H1 (cell line): ENCODE measurements at regions not wholly inside any gene's neighbourhood (a gene's known extent, or its start where the extent isn't known, plus 50 kb on each side); places are given as distances from the start of the nearest gene placed in this dataset.

Experiments used
- CTCF ChIA-PET: fragments of 300-600 bp; sonication (Branson Sonifier 250); formaldehyde crosslinking; loops from one replicate; lab custom pipeline; 2021; ENCODE audit not compliant: partially characterized antibody; lab: Charles Lee
- POLR2A ChIA-PET: fragments of 300-600 bp; sonication (Branson Sonifier 250); formaldehyde crosslinking; loops from one replicate; lab custom pipeline; 2021; ENCODE audit warnings: inconsistent platforms; ENCODE audit not compliant: partially characterized antibody; lab: Charles Lee
- DNase-seq, 2 experiments: peaks; one replicate each; pipeline versions ENCODE4 v3.0.0 to v3.0.0-alpha.2; 2010 to 2022; ENCODE audit warnings: low spot score in 2 of 2, low read depth in 1 of 2, mixed read lengths in 1 of 2
- FAIRE-seq: peaks from 2 replicates; lab custom pipeline; 2011; peaks lifted over from hg19 to GRCh38; lab: Jason Lieb, UNC
- H2AFZ ChIP-seq: 2 replicates; pipeline ENCODE4 v1.8.1; 2012; ENCODE audit warnings: low read length, inconsistent platforms
- H2AK5ac ChIP-seq: 2 replicates; pipeline ENCODE4 v1.6.1; 2013; ENCODE audit warnings: low read depth, low read length
- H2BK120ac ChIP-seq: replicated peaks from 2 replicates; pipeline ENCODE3; 2013; ENCODE audit warnings: low read depth, low read length, inconsistent platforms
- H2BK12ac ChIP-seq: 2 replicates; pipeline ENCODE4 v1.6.1; 2013; ENCODE audit warnings: low read depth, low read length
- H2BK15ac ChIP-seq: 2 replicates; pipeline ENCODE4 v1.6.1; 2013; ENCODE audit warnings: low read length
- H2BK20ac ChIP-seq: 2 replicates; pipeline ENCODE4 v1.6.1; 2013; ENCODE audit warnings: low read length
- H2BK5ac ChIP-seq: 2 replicates; pipeline ENCODE4 v1.6.1; 2013; ENCODE audit warnings: low read depth, low read length
- H3K14ac ChIP-seq: 2 replicates; pipeline ENCODE4 v1.6.1; 2013; ENCODE audit warnings: inconsistent platforms; ENCODE audit not compliant: insufficient read length
- H3K18ac ChIP-seq: 2 replicates; pipeline ENCODE4 v1.6.1; 2013; ENCODE audit warnings: low read length; ENCODE audit errors: extremely low read depth
- H3K23ac ChIP-seq: 2 replicates; pipeline ENCODE4 v1.6.1; 2013; ENCODE audit warnings: inconsistent platforms; ENCODE audit not compliant: insufficient read length
- H3K23me2 ChIP-seq: 2 replicates; pipeline ENCODE4 v1.6.1; 2013; ENCODE audit warnings: low read depth, low read length
- H3K27ac ChIP-seq: 2 replicates; pipeline ENCODE4 v1.6.1; 2011; ENCODE audit warnings: low read depth, low read length, inconsistent platforms
- H3K27me3 ChIP-seq, 4 experiments: replicated peaks in 1 of 4; 1 replicate in 1 of 4; 2 replicates in 3 of 4; pipeline versions ENCODE4 v1.6.1 to v1.8.1; 2011 to 2013; ENCODE audit warnings: low read length in 3 of 4, mild to moderate bottlenecking in 3 of 4, inconsistent platforms in 2 of 4, mixed read lengths in 2 of 4, moderate library complexity in 1 of 4; ENCODE audit not compliant: control insufficient read depth in 3 of 4, insufficient read depth in 3 of 4; ENCODE audit errors: extremely low read depth in 1 of 4
- H3K36me3 ChIP-seq, 4 experiments: 2 replicates each; pipeline versions ENCODE4 v1.6.1 to v1.8.1; 2011 to 2013; ENCODE audit warnings: mild to moderate bottlenecking in 4 of 4, low read length in 3 of 4, moderate library complexity in 2 of 4, control low read depth in 1 of 4, inconsistent platforms in 1 of 4; ENCODE audit not compliant: insufficient read depth in 4 of 4, control insufficient read depth in 2 of 4
- H3K4ac ChIP-seq: replicated peaks from 2 replicates; pipeline ENCODE3; 2013; ENCODE audit warnings: low read length, low read depth, mixed read lengths, inconsistent platforms; ENCODE audit not compliant: insufficient read length
- H3K4me1 ChIP-seq, 4 experiments: replicated peaks in 1 of 4; 1 replicate in 1 of 4; 2 replicates in 3 of 4; pipeline versions ENCODE4 v1.6.1 to v1.8.1; 2011 to 2013; ENCODE audit warnings: low read length in 3 of 4, inconsistent platforms in 2 of 4, mixed read lengths in 1 of 4; ENCODE audit not compliant: insufficient read depth in 4 of 4, control insufficient read depth in 3 of 4
- H3K4me2 ChIP-seq, 2 experiments: 2 replicates each; pipeline versions ENCODE4 v1.6.1 to v1.8.1; 2011 to 2013; ENCODE audit warnings: low read depth in 2 of 2, low read length in 2 of 2, control low read depth in 1 of 2, inconsistent platforms in 1 of 2, mild to moderate bottlenecking in 1 of 2; ENCODE audit not compliant: insufficient read depth in 1 of 2
- H3K4me3 ChIP-seq, 4 experiments: fragments of 200-600, 300-600 bp in 1 of 4; sonication (generic), shearing (Covaris generic), sonication (Bioruptor Twin) in 1 of 4; 2 replicates each; pipeline versions ENCODE4 v1.5.1 to v1.8.1; 2011 to 2016; ENCODE audit warnings: low read length in 4 of 4, low read depth in 3 of 4, control low read depth in 2 of 4, inconsistent platforms in 2 of 4, mild to moderate bottlenecking in 2 of 4, mixed read lengths in 1 of 4, moderate library complexity in 1 of 4; ENCODE audit not compliant: insufficient read depth in 2 of 4; ENCODE audit errors: extremely low read depth in 1 of 4
- H3K56ac ChIP-seq: replicated peaks from 2 replicates; pipeline ENCODE3; 2013; ENCODE audit warnings: low read depth, mild to moderate bottlenecking, mixed read lengths, low read length, inconsistent platforms; ENCODE audit not compliant: insufficient read length
- H3K79me1 ChIP-seq: 2 replicates; pipeline ENCODE4 v1.6.1; 2013; ENCODE audit warnings: low read depth, low read length, control low read depth
- H3K79me2 ChIP-seq, 2 experiments: 2 replicates each; pipeline versions ENCODE4 v1.6.1 to v1.8.1; 2012 to 2013; ENCODE audit warnings: low read length in 2 of 2, mild to moderate bottlenecking in 2 of 2, inconsistent platforms in 1 of 2; ENCODE audit not compliant: insufficient read depth in 2 of 2, control insufficient read depth in 1 of 2
- H3K9ac ChIP-seq, 4 experiments: replicated peaks in 1 of 4; 1 replicate in 1 of 4; 2 replicates in 3 of 4; pipeline versions ENCODE4 v1.6.1 to v1.8.1; 2011 to 2013; ENCODE audit warnings: low read depth in 3 of 4, low read length in 3 of 4, control low read depth in 2 of 4, mild to moderate bottlenecking in 2 of 4, moderate library complexity in 2 of 4, inconsistent platforms in 1 of 4; ENCODE audit errors: extremely low read depth in 1 of 4
- H3K9me3 ChIP-seq, 2 experiments: 2 replicates each; pipeline versions ENCODE4 v1.6.1 to v1.8.1; 2012 to 2013; ENCODE audit warnings: mild to moderate bottlenecking in 2 of 2, moderate library complexity in 2 of 2, control low read depth in 1 of 2, inconsistent platforms in 1 of 2, low read depth in 1 of 2, low read length in 1 of 2, mixed read lengths in 1 of 2; ENCODE audit not compliant: insufficient read depth in 2 of 2
- H4K20me1 ChIP-seq, 2 experiments: replicated peaks in 1 of 2; 2 replicates each; pipeline versions ENCODE3 to v1.8.1; 2011 to 2013; ENCODE audit warnings: inconsistent platforms in 2 of 2, low read length in 2 of 2, mild to moderate bottlenecking in 1 of 2; ENCODE audit not compliant: insufficient read depth in 2 of 2, control insufficient read depth in 1 of 2
- H4K5ac ChIP-seq: 2 replicates; pipeline ENCODE4 v1.6.1; 2013; ENCODE audit warnings: low read length, low read depth, mixed read lengths, inconsistent platforms; ENCODE audit not compliant: insufficient read length
- H4K8ac ChIP-seq: 2 replicates; pipeline ENCODE4 v1.8.0; 2013; ENCODE audit warnings: mild to moderate bottlenecking, moderate library complexity, low read length, inconsistent platforms; ENCODE audit not compliant: insufficient read depth; ENCODE audit errors: extremely low read depth
- H4K91ac ChIP-seq: replicated peaks from 2 replicates; pipeline ENCODE3; 2013; ENCODE audit warnings: low read length, mixed read lengths, inconsistent platforms; ENCODE audit not compliant: insufficient read length
- BACH1 ChIP-seq: IDR thresholded peaks from 2 replicates; pipeline ENCODE4 v1.6.1; 2012; ENCODE audit warnings: low read length, improper control_type of control experiment
- CEBPB ChIP-seq: IDR thresholded peaks from 2 replicates; pipeline ENCODE4 v1.6.1; 2012; ENCODE audit warnings: low read depth, low read length
- JUND ChIP-seq: IDR thresholded peaks from 2 replicates; pipeline ENCODE4 v1.6.1; 2011; ENCODE audit warnings: mild to moderate bottlenecking, improper control_type of control experiment, low read length
- KDM1A ChIP-seq: fragments of 200-600, 300-600 bp; sonication (generic); IDR thresholded peaks from 2 replicates; pipeline ENCODE4 v1.7.1; 2016; ENCODE audit warnings: mild to moderate bottlenecking, low read length, borderline replicate concordance
- MAFK ChIP-seq: IDR thresholded peaks from 2 replicates; pipeline ENCODE4 v1.6.1; 2012; ENCODE audit warnings: low read depth, mild to moderate bottlenecking, improper control_type of control experiment, low read length
- MAX ChIP-seq: IDR thresholded peaks from 2 replicates; pipeline ENCODE4 v1.6.1; 2012; ENCODE audit warnings: inconsistent platforms
- PHF8 ChIP-seq: fragments of 200-600 bp; sonication (generic); conservative IDR thresholded peaks from 2 replicates; pipeline ENCODE4 v1.7.1; 2012; ENCODE audit warnings: low read depth, mild to moderate bottlenecking, inconsistent platforms, low read length, moderate library complexity
- SIX5 ChIP-seq: IDR thresholded peaks from 2 replicates; pipeline ENCODE4 v1.6.1; 2011; ENCODE audit warnings: mild to moderate bottlenecking, low read depth, low read length
- SP4 ChIP-seq: IDR thresholded peaks from 2 replicates; pipeline ENCODE4 v1.6.1; 2012; ENCODE audit warnings: low read length, inconsistent platforms
- SUZ12 ChIP-seq: fragments of 200-600 bp; sonication (generic); IDR thresholded peaks from 2 replicates; pipeline ENCODE4 v1.6.1; 2012; ENCODE audit warnings: mild to moderate bottlenecking, inconsistent platforms, low read length, moderate library complexity, mixed read lengths
- TAF7 ChIP-seq: optimal IDR thresholded peaks from 2 replicates; pipeline ENCODE3; 2011; ENCODE audit warnings: low read depth, mild to moderate bottlenecking, inconsistent platforms, low read length, moderate library complexity, borderline replicate concordance
- WGBS, 2 experiments: shearing (Covaris generic) in 1 of 2; methylation state at CpG; one replicate each; pipeline versions ENCODE4 v1.1.6 to v1.1.7; 2013 to 2015; ENCODE audit warnings: low lambda C conversion rate in 2 of 2, mixed read lengths in 2 of 2, inconsistent platforms in 1 of 2, low coverage in 1 of 2, missing lambda C conversion rate in 1 of 2; ENCODE audit not compliant: insufficient replicate concordance in 2 of 2, insufficient coverage in 1 of 2, insufficient read length in 1 of 2; ENCODE audit errors: extremely low coverage in 1 of 2, missing lambda C conversion rate in 1 of 2; 5-methylcytosine and 5-hydroxymethylcytosine counted together
- TF ChIP-seq, protein P1 (sequence below): IDR thresholded peaks from 2 replicates; pipeline ENCODE4 v1.6.1; 2012; ENCODE audit warnings: low read length, inconsistent platforms

DNA sequence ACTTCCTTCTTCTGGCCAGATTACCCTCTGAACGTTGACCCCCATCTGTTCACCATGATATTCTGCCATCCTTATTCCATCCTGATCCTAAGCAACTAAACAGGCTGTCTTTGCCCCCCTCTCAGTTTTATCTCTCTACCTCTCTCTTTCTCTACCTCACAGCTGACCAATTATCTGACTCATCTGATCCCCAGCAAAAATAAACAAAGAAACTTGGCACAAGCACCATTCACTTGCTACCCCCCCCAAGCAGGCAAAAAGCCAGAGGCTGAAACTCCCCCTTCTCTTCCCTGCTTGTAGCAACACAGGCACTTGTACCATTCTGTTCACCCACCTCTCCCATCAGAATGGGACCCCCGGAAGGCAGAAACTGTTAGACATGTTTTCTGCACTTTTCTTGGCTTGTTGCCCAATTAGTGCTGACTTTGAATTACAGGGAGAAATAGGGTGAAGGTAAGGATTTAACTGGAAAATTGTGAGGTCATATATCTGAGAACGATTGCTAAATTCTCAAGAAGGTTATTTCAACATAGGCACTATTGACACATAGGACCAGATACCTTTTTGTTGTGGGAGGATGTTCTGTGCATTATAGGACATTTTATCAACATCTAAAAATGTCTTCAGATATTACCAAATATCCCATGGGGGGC, 163.2 kb downstream of the TOX3 start:
- ChIA-PET CTCF (interaction anchor here (1.3 kb wide), 1 partner anchor 108 kb away, joined by 3 read pairs; no protein-coding TSS in a partner anchor), POLR2A (no interaction called here)
- no peak overlapping the region for H2BK120ac ChIP-seq
- no peak overlapping the region for H3K56ac ChIP-seq
- no peaks in the 10 kb centered on the region for H3K9me3 ChIP-seq
- no peak overlapping the region for H3K9ac ChIP-seq
- H3K27ac ChIP-seq, result no peak overlapping the region
- H3K79me2 ChIP-seq, result no peaks in the 10 kb centered on the region
- H3K36me3 ChIP-seq, result no peaks in the 10 kb centered on the region
- H2AK5ac ChIP-seq, result no peak overlapping the region
- no peaks in the 10 kb centered on the region for H4K20me1 ChIP-seq
- no peak overlapping the region for H2BK5ac ChIP-seq
- no peak overlapping the region for H3K14ac ChIP-seq
- FAIRE-seq (no peak), DNase-seq (no peak)
- H3K23me2 ChIP-seq, result no peaks in the 10 kb centered on the region
- WGBS, 2 experiments, result 83% methylated on average over 3 of the region's 3 CpGs; no CpG with 5 or more reads in 1 of the 2 experiments
- H3K4me3 ChIP-seq, result no peak overlapping the region
- no peak overlapping the region for H4K5ac ChIP-seq
- no peak overlapping the region for H3K18ac ChIP-seq
- no peak overlapping the region for H2BK15ac ChIP-seq
- no peak overlapping the region for H4K91ac ChIP-seq
- no peak overlapping the region for H2BK20ac ChIP-seq
- H2BK12ac ChIP-seq, result no peak overlapping the region; the same call in 1 of the 2 replicates
- peak overlapping the region; percentile 1 to 21; a peak in 1 of 4 replicates for H3K4me2 ChIP-seq
- H3K4me1 ChIP-seq, result peaks cover 0 to 12% (median 5%) of the 10 kb centered on the region in 4 experiments; a peak in 4 of 7 replicates
- H3K27me3 ChIP-seq, result no peaks in the 10 kb centered on the region
- no peak overlapping the region for H4K8ac ChIP-seq
- no peak overlapping the region for H3K23ac ChIP-seq
- H3K79me1 ChIP-seq, result no peaks in the 10 kb centered on the region
- peak overlapping the region; percentile 72; the same call in 1 of the 2 replicates for H2AFZ ChIP-seq
- H3K4ac ChIP-seq, result no peak overlapping the region
- TF ChIP-seq TAF7 (no peak), BACH1 (no peak), KDM1A (no peak), CEBPB (no peak), SP4 (no peak), PHF8 (no peak), MAFK (no peak), SUZ12 (no peak), JUND (no peak), SIX5 (no peak), MAX (no peak)
- TF ChIP-seq, protein P1, sequence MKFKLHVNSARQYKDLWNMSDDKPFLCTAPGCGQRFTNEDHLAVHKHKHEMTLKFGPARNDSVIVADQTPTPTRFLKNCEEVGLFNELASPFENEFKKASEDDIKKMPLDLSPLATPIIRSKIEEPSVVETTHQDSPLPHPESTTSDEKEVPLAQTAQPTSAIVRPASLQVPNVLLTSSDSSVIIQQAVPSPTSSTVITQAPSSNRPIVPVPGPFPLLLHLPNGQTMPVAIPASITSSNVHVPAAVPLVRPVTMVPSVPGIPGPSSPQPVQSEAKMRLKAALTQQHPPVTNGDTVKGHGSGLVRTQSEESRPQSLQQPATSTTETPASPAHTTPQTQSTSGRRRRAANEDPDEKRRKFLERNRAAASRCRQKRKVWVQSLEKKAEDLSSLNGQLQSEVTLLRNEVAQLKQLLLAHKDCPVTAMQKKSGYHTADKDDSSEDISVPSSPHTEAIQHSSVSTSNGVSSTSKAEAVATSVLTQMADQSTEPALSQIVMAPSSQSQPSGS, result no peak
